CD4-positive, alpha-beta T cell (primary cell): ENCODE measurements at regions not wholly inside any gene's neighbourhood (a gene's known extent, or its start where the extent isn't known, plus 50 kb on each side); places are given as distances from the start of the nearest gene placed in this dataset.
A peak's percentile ranks its signal among the peaks of the same experiment; 100 is the strongest.

Source experiments
- ATAC-seq: fragments of 200-7000 bp; cut with Tn5 transposase; one replicate; pipeline ENCODE4 v1.10.0; 2022; ENCODE audit warnings: mild to moderate bottlenecking; ENCODE audit not compliant: poor library complexity
- CTCF ChIA-PET: fragments of 350-600 bp; sonication (Branson Sonifier 250); formaldehyde crosslinking; loops from one replicate; lab custom pipeline; 2021; ENCODE audit warnings: antibody characterized with exemption, inconsistent platforms; lab: Charles Lee
- POLR2A ChIA-PET: fragments of 350-600 bp; sonication (Branson Sonifier 250); formaldehyde crosslinking; loops from one replicate; lab custom pipeline; 2021; ENCODE audit warnings: antibody characterized with exemption, inconsistent platforms; lab: Charles Lee
- DNase-seq, 14 experiments: peaks; one replicate each; pipeline ENCODE4 v3.0.0-alpha.2; 2013 to 2020; ENCODE audit warnings: mixed read lengths in 2 of 14
- H3K27ac ChIP-seq, 2 donors: one replicate each; pipeline versions ENCODE4 v1.5.1 to v1.7.0; 2013; ENCODE audit warnings: low read length in 2 of 2, low read depth in 1 of 2, mild to moderate bottlenecking in 1 of 2
- H3K27me3 ChIP-seq, 2 experiments: 1 replicate in 1 of 2; 2 replicates in 1 of 2; pipeline versions ENCODE4 v1.6.1 to v1.7.0; 2013; ENCODE audit warnings: low read length in 2 of 2, control low read depth in 1 of 2, mild to moderate bottlenecking in 1 of 2, moderate library complexity in 1 of 2; ENCODE audit not compliant: insufficient read depth in 2 of 2, control insufficient read depth in 1 of 2
- H3K36me3 ChIP-seq: one replicate; pipeline ENCODE4 v1.6.1; 2013; ENCODE audit warnings: low read length, control low read depth; ENCODE audit not compliant: insufficient read depth
- H3K4me1 ChIP-seq: one replicate; pipeline ENCODE4 v1.6.1; 2013; ENCODE audit warnings: low read length, control low read depth; ENCODE audit not compliant: insufficient read depth
- H3K4me3 ChIP-seq: one replicate; pipeline ENCODE4 v1.5.1; 2013; ENCODE audit warnings: mild to moderate bottlenecking, low read length, moderate library complexity
- H3K9me3 ChIP-seq, 2 experiments: 1 replicate in 1 of 2; 2 replicates in 1 of 2; pipeline versions ENCODE4 v1.6.1 to v1.7.0; 2013; ENCODE audit warnings: low read length in 2 of 2, mild to moderate bottlenecking in 2 of 2, control low read depth in 1 of 2, moderate library complexity in 1 of 2; ENCODE audit not compliant: control insufficient read depth in 1 of 2, insufficient read depth in 1 of 2
- H3K27ac Mint-ChIP-seq: one replicate; pipeline ENCODE4 v1.8.0; 2020; ENCODE audit warnings: mixed read lengths
- H3K27me3 Mint-ChIP-seq: one replicate; pipeline ENCODE4 v1.8.0; 2021; ENCODE audit warnings: mixed read lengths
- H3K36me3 Mint-ChIP-seq: one replicate; pipeline ENCODE4 v1.8.0; 2021; ENCODE audit warnings: low read depth, mixed read lengths
- H3K4me1 Mint-ChIP-seq: one replicate; pipeline ENCODE4 v1.8.0; 2021; ENCODE audit warnings: low read depth, mixed read lengths
- H3K4me3 Mint-ChIP-seq: one replicate; pipeline ENCODE4 v1.8.0; 2020; ENCODE audit warnings: mild to moderate bottlenecking, mixed read lengths
- H3K9me3 Mint-ChIP-seq: one replicate; pipeline ENCODE4 v1.8.0; 2020; ENCODE audit warnings: mixed read lengths
- intact Hi-C, 2 experiments: fragments of 100-400 bp; cut with DNase I in 1 of 2; cut with micrococcal nuclease in 1 of 2; formaldehyde crosslinking; loops; one replicate each; pipeline versions ENCODE4 v1.15.1 to v1.9.0; 2023 to 2025; cut with DNase I, micrococcal nuclease
- TF ChIP-seq, protein P1 (sequence below): fragments of 200-600 bp; IDR thresholded peaks from one replicate; pipeline ENCODE4 v1.8.0; 2022; ENCODE audit warnings: antibody characterized with exemption, mild to moderate bottlenecking

DNA sequence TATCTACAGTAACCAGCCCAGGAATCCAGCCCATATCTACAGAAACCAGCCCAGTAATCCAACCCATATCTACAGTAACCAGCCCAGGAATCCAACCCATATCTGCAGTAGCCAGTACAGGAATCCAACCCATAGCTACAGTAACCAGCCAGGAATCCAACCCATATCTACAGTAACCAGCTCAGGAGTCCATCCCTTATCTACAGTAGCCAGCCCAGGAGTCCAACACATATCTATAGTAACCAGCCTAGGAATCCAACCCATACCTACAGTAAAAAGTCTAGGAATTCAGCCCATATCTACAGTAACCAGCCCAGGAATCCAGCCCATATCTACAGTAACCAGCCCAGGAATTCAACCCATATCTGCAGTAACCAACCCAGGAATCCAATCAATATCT, 445.0 kb upstream of the BOD1L1 start:
- POLR2A ChIA-PET, result no interaction called here
- Mint-ChIP-seq H3K9me3 (peaks cover 18% of the 10 kb centered on the region), H3K4me1 (no peaks in the 10 kb centered on the region), H3K36me3 (no peaks in the 10 kb centered on the region), H3K4me3 (no peak overlapping the region), H3K27ac (no peak overlapping the region), H3K27me3 (no peaks in the 10 kb centered on the region)
- peaks cover 13 to 26% of the 10 kb centered on the region in 2 experiments for H3K9me3 ChIP-seq
- no peaks in the 10 kb centered on the region for H3K4me1 ChIP-seq
- no peak overlapping the region for H3K27ac ChIP-seq
- DNase-seq (no peak), ATAC-seq (no peak)
- CTCF ChIA-PET, result no interaction called here
- no peaks in the 10 kb centered on the region for H3K27me3 ChIP-seq
- TF ChIP-seq, protein P1, sequence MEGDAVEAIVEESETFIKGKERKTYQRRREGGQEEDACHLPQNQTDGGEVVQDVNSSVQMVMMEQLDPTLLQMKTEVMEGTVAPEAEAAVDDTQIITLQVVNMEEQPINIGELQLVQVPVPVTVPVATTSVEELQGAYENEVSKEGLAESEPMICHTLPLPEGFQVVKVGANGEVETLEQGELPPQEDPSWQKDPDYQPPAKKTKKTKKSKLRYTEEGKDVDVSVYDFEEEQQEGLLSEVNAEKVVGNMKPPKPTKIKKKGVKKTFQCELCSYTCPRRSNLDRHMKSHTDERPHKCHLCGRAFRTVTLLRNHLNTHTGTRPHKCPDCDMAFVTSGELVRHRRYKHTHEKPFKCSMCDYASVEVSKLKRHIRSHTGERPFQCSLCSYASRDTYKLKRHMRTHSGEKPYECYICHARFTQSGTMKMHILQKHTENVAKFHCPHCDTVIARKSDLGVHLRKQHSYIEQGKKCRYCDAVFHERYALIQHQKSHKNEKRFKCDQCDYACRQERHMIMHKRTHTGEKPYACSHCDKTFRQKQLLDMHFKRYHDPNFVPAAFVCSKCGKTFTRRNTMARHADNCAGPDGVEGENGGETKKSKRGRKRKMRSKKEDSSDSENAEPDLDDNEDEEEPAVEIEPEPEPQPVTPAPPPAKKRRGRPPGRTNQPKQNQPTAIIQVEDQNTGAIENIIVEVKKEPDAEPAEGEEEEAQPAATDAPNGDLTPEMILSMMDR, result no peak
- intact Hi-C loops, result no loop called here
- no peaks in the 10 kb centered on the region for H3K36me3 ChIP-seq
- H3K4me3 ChIP-seq, result no peak overlapping the region

DNA sequence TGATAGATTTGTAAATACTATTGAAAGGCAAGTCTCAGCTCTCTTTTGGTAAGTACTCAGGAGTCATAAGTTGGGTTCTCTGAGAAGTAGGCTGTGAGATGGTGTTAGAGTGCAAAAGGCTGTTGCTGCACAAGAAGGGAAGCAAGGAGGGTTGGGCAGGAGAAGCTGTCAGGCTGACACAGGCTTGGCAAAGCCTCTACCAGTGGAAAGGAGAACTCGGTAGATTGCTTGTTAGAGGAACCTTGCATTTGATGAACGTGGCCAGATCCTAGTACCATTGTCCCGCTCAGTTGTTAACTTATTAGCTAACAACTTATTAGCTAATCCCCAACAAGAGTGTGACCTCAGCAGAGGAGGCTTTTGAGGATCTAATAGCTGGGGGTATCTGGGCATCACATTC, 449.3 kb upstream of the BOD1L1 start:
- H3K9me3 ChIP-seq, result peaks cover 9 to 15% of the 10 kb centered on the region in 2 experiments
- no peaks in the 10 kb centered on the region for H3K4me1 Mint-ChIP-seq
- H3K4me3 ChIP-seq, result no peak overlapping the region
- no peak overlapping the region for H3K27ac Mint-ChIP-seq
- H3K27me3 Mint-ChIP-seq, result no peaks in the 10 kb centered on the region
- no peak for ATAC-seq
- H3K27ac ChIP-seq, result no peak overlapping the region
- DNase-seq, result peak in 1 of 14 experiments; percentile 0
- no peaks in the 10 kb centered on the region for H3K27me3 ChIP-seq
- TF ChIP-seq, protein P1, result no peak
- ChIA-PET CTCF (no interaction called here), POLR2A (no interaction called here)
- peaks cover 15% of the 10 kb centered on the region for H3K9me3 Mint-ChIP-seq
- intact Hi-C loops, result no loop called here
- H3K36me3 Mint-ChIP-seq, result no peaks in the 10 kb centered on the region
- no peaks in the 10 kb centered on the region for H3K36me3 ChIP-seq
- H3K4me1 ChIP-seq, result no peaks in the 10 kb centered on the region
- no peak overlapping the region for H3K4me3 Mint-ChIP-seq

DNA sequence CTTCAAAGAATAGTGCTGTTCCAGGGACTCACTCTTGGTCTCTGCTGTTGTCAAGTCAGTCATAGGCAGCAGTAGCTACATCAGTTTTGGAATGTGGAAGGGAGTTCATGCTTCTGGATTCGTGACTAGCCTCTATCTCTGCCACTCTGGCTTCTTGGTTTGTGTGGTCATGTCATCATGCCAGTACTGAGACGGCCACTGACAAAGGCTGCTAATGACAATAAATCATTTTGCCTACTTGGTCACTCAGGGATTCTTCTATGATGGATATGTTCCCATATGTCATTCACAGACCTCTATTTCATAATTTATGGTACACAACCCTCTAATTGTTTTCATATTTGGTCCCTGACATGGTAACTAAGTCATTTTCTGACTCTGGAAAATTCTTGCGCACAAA, 450.8 kb upstream of the BOD1L1 start:
- Histone ChIP-seq H3K27me3 (no peaks in the 10 kb centered on the region), H3K4me1 (no peaks in the 10 kb centered on the region), H3K4me3 (no peak overlapping the region), H3K27ac (no peak overlapping the region), H3K36me3 (no peaks in the 10 kb centered on the region), H3K9me3 (peaks cover 0 to 9% of the 10 kb centered on the region in 2 experiments)
- Mint-ChIP-seq H3K27me3 (no peaks in the 10 kb centered on the region), H3K4me1 (no peaks in the 10 kb centered on the region), H3K9me3 (peaks cover 4% of the 10 kb centered on the region), H3K4me3 (no peak overlapping the region), H3K36me3 (no peaks in the 10 kb centered on the region), H3K27ac (no peak overlapping the region)
- ChIA-PET CTCF (no interaction called here), POLR2A (no interaction called here)
- ATAC-seq, result no peak
- no peak for DNase-seq
- intact Hi-C loops, result no loop called here
- TF ChIP-seq, protein P1, result no peak
